H1 (cell line): ENCODE measurements at regions not wholly inside any gene's neighbourhood (a gene's known extent, or its start where the extent isn't known, plus 50 kb on each side); places are given as distances from the start of the nearest gene placed in this dataset.

Experiments used
- CTCF ChIA-PET: fragments of 300-600 bp; sonication (Branson Sonifier 250); formaldehyde crosslinking; loops from one replicate; lab custom pipeline; 2021; ENCODE audit not compliant: partially characterized antibody; lab: Charles Lee
- POLR2A ChIA-PET: fragments of 300-600 bp; sonication (Branson Sonifier 250); formaldehyde crosslinking; loops from one replicate; lab custom pipeline; 2021; ENCODE audit warnings: inconsistent platforms; ENCODE audit not compliant: partially characterized antibody; lab: Charles Lee
- DNase-seq, 2 experiments: peaks; one replicate each; pipeline versions ENCODE4 v3.0.0 to v3.0.0-alpha.2; 2010 to 2022; ENCODE audit warnings: low spot score in 2 of 2, low read depth in 1 of 2, mixed read lengths in 1 of 2
- FAIRE-seq: peaks from 2 replicates; lab custom pipeline; 2011; peaks lifted over from hg19 to GRCh38; lab: Jason Lieb, UNC
- H2AFZ ChIP-seq: 2 replicates; pipeline ENCODE4 v1.8.1; 2012; ENCODE audit warnings: low read length, inconsistent platforms
- H2AK5ac ChIP-seq: 2 replicates; pipeline ENCODE4 v1.6.1; 2013; ENCODE audit warnings: low read depth, low read length
- H2BK120ac ChIP-seq: replicated peaks from 2 replicates; pipeline ENCODE3; 2013; ENCODE audit warnings: low read depth, low read length, inconsistent platforms
- H2BK12ac ChIP-seq: 2 replicates; pipeline ENCODE4 v1.6.1; 2013; ENCODE audit warnings: low read depth, low read length
- H2BK15ac ChIP-seq: 2 replicates; pipeline ENCODE4 v1.6.1; 2013; ENCODE audit warnings: low read length
- H2BK20ac ChIP-seq: 2 replicates; pipeline ENCODE4 v1.6.1; 2013; ENCODE audit warnings: low read length
- H2BK5ac ChIP-seq: 2 replicates; pipeline ENCODE4 v1.6.1; 2013; ENCODE audit warnings: low read depth, low read length
- H3K14ac ChIP-seq: 2 replicates; pipeline ENCODE4 v1.6.1; 2013; ENCODE audit warnings: inconsistent platforms; ENCODE audit not compliant: insufficient read length
- H3K18ac ChIP-seq: 2 replicates; pipeline ENCODE4 v1.6.1; 2013; ENCODE audit warnings: low read length; ENCODE audit errors: extremely low read depth
- H3K23ac ChIP-seq: 2 replicates; pipeline ENCODE4 v1.6.1; 2013; ENCODE audit warnings: inconsistent platforms; ENCODE audit not compliant: insufficient read length
- H3K23me2 ChIP-seq: 2 replicates; pipeline ENCODE4 v1.6.1; 2013; ENCODE audit warnings: low read depth, low read length
- H3K27ac ChIP-seq: 2 replicates; pipeline ENCODE4 v1.6.1; 2011; ENCODE audit warnings: low read depth, low read length, inconsistent platforms
- H3K27me3 ChIP-seq, 4 experiments: replicated peaks in 1 of 4; 1 replicate in 1 of 4; 2 replicates in 3 of 4; pipeline versions ENCODE4 v1.6.1 to v1.8.1; 2011 to 2013; ENCODE audit warnings: low read length in 3 of 4, mild to moderate bottlenecking in 3 of 4, inconsistent platforms in 2 of 4, mixed read lengths in 2 of 4, moderate library complexity in 1 of 4; ENCODE audit not compliant: control insufficient read depth in 3 of 4, insufficient read depth in 3 of 4; ENCODE audit errors: extremely low read depth in 1 of 4
- H3K36me3 ChIP-seq, 4 experiments: 2 replicates each; pipeline versions ENCODE4 v1.6.1 to v1.8.1; 2011 to 2013; ENCODE audit warnings: mild to moderate bottlenecking in 4 of 4, low read length in 3 of 4, moderate library complexity in 2 of 4, control low read depth in 1 of 4, inconsistent platforms in 1 of 4; ENCODE audit not compliant: insufficient read depth in 4 of 4, control insufficient read depth in 2 of 4
- H3K4ac ChIP-seq: replicated peaks from 2 replicates; pipeline ENCODE3; 2013; ENCODE audit warnings: low read length, low read depth, mixed read lengths, inconsistent platforms; ENCODE audit not compliant: insufficient read length
- H3K4me1 ChIP-seq, 4 experiments: replicated peaks in 1 of 4; 1 replicate in 1 of 4; 2 replicates in 3 of 4; pipeline versions ENCODE4 v1.6.1 to v1.8.1; 2011 to 2013; ENCODE audit warnings: low read length in 3 of 4, inconsistent platforms in 2 of 4, mixed read lengths in 1 of 4; ENCODE audit not compliant: insufficient read depth in 4 of 4, control insufficient read depth in 3 of 4
- H3K4me2 ChIP-seq, 2 experiments: 2 replicates each; pipeline versions ENCODE4 v1.6.1 to v1.8.1; 2011 to 2013; ENCODE audit warnings: low read depth in 2 of 2, low read length in 2 of 2, control low read depth in 1 of 2, inconsistent platforms in 1 of 2, mild to moderate bottlenecking in 1 of 2; ENCODE audit not compliant: insufficient read depth in 1 of 2
- H3K4me3 ChIP-seq, 4 experiments: fragments of 200-600, 300-600 bp in 1 of 4; sonication (generic), shearing (Covaris generic), sonication (Bioruptor Twin) in 1 of 4; 2 replicates each; pipeline versions ENCODE4 v1.5.1 to v1.8.1; 2011 to 2016; ENCODE audit warnings: low read length in 4 of 4, low read depth in 3 of 4, control low read depth in 2 of 4, inconsistent platforms in 2 of 4, mild to moderate bottlenecking in 2 of 4, mixed read lengths in 1 of 4, moderate library complexity in 1 of 4; ENCODE audit not compliant: insufficient read depth in 2 of 4; ENCODE audit errors: extremely low read depth in 1 of 4
- H3K56ac ChIP-seq: replicated peaks from 2 replicates; pipeline ENCODE3; 2013; ENCODE audit warnings: low read depth, mild to moderate bottlenecking, mixed read lengths, low read length, inconsistent platforms; ENCODE audit not compliant: insufficient read length
- H3K79me1 ChIP-seq: 2 replicates; pipeline ENCODE4 v1.6.1; 2013; ENCODE audit warnings: low read depth, low read length, control low read depth
- H3K79me2 ChIP-seq, 2 experiments: 2 replicates each; pipeline versions ENCODE4 v1.6.1 to v1.8.1; 2012 to 2013; ENCODE audit warnings: low read length in 2 of 2, mild to moderate bottlenecking in 2 of 2, inconsistent platforms in 1 of 2; ENCODE audit not compliant: insufficient read depth in 2 of 2, control insufficient read depth in 1 of 2
- H3K9ac ChIP-seq, 4 experiments: replicated peaks in 1 of 4; 1 replicate in 1 of 4; 2 replicates in 3 of 4; pipeline versions ENCODE4 v1.6.1 to v1.8.1; 2011 to 2013; ENCODE audit warnings: low read depth in 3 of 4, low read length in 3 of 4, control low read depth in 2 of 4, mild to moderate bottlenecking in 2 of 4, moderate library complexity in 2 of 4, inconsistent platforms in 1 of 4; ENCODE audit errors: extremely low read depth in 1 of 4
- H3K9me3 ChIP-seq, 2 experiments: 2 replicates each; pipeline versions ENCODE4 v1.6.1 to v1.8.1; 2012 to 2013; ENCODE audit warnings: mild to moderate bottlenecking in 2 of 2, moderate library complexity in 2 of 2, control low read depth in 1 of 2, inconsistent platforms in 1 of 2, low read depth in 1 of 2, low read length in 1 of 2, mixed read lengths in 1 of 2; ENCODE audit not compliant: insufficient read depth in 2 of 2
- H4K20me1 ChIP-seq, 2 experiments: replicated peaks in 1 of 2; 2 replicates each; pipeline versions ENCODE3 to v1.8.1; 2011 to 2013; ENCODE audit warnings: inconsistent platforms in 2 of 2, low read length in 2 of 2, mild to moderate bottlenecking in 1 of 2; ENCODE audit not compliant: insufficient read depth in 2 of 2, control insufficient read depth in 1 of 2
- H4K5ac ChIP-seq: 2 replicates; pipeline ENCODE4 v1.6.1; 2013; ENCODE audit warnings: low read length, low read depth, mixed read lengths, inconsistent platforms; ENCODE audit not compliant: insufficient read length
- H4K8ac ChIP-seq: 2 replicates; pipeline ENCODE4 v1.8.0; 2013; ENCODE audit warnings: mild to moderate bottlenecking, moderate library complexity, low read length, inconsistent platforms; ENCODE audit not compliant: insufficient read depth; ENCODE audit errors: extremely low read depth
- H4K91ac ChIP-seq: replicated peaks from 2 replicates; pipeline ENCODE3; 2013; ENCODE audit warnings: low read length, mixed read lengths, inconsistent platforms; ENCODE audit not compliant: insufficient read length
- CBX8 ChIP-seq: fragments of 300-800, 300-1000 bp; sonication (generic); IDR thresholded peaks from 2 replicates; pipeline ENCODE4 v1.7.1; 2016; ENCODE audit warnings: low read depth, low read length, borderline replicate concordance
- EZH2 ChIP-seq: fragments of 200-600 bp; sonication (generic); IDR thresholded peaks from 2 replicates; pipeline ENCODE4 v1.7.1; 2012; ENCODE audit warnings: low read depth, mild to moderate bottlenecking, moderate library complexity, low read length, inconsistent platforms; ENCODE audit not compliant: severe bottlenecking
- HDAC2 ChIP-seq, 2 experiments: fragments of 300-600 bp in 1 of 2; sonication (generic) in 1 of 2; IDR thresholded peaks; 2 replicates each; pipeline ENCODE4 v1.6.1; 2011 to 2012; ENCODE audit warnings: low read depth in 2 of 2, low read length in 2 of 2, mild to moderate bottlenecking in 2 of 2, moderate library complexity in 2 of 2, borderline replicate concordance in 1 of 2, inconsistent platforms in 1 of 2
- RBBP5 ChIP-seq: IDR thresholded peaks from 2 replicates; pipeline ENCODE4 v1.7.1; 2012; ENCODE audit warnings: low read depth, mild to moderate bottlenecking, inconsistent platforms, low read length, moderate library complexity, borderline replicate concordance
- SIN3A ChIP-seq, 2 experiments: IDR thresholded peaks in 1 of 2; conservative IDR thresholded peaks in 1 of 2; 2 replicates each; pipeline ENCODE4 v1.6.1; 2011 to 2012; ENCODE audit warnings: low read length in 2 of 2, improper control_type of control experiment in 1 of 2, low read depth in 1 of 2, mild to moderate bottlenecking in 1 of 2
- SP1 ChIP-seq: IDR thresholded peaks from 2 replicates; pipeline ENCODE4 v1.6.1; 2011; ENCODE audit warnings: low read depth, low read length
- SP4 ChIP-seq: IDR thresholded peaks from 2 replicates; pipeline ENCODE4 v1.6.1; 2012; ENCODE audit warnings: low read length, inconsistent platforms
- TBP ChIP-seq: IDR thresholded peaks from 2 replicates; pipeline ENCODE4 v1.6.1; 2011; ENCODE audit warnings: low read depth, low read length, improper control_type of control experiment
- WGBS, 2 experiments: shearing (Covaris generic) in 1 of 2; methylation state at CpG; one replicate each; pipeline versions ENCODE4 v1.1.6 to v1.1.7; 2013 to 2015; ENCODE audit warnings: low lambda C conversion rate in 2 of 2, mixed read lengths in 2 of 2, inconsistent platforms in 1 of 2, low coverage in 1 of 2, missing lambda C conversion rate in 1 of 2; ENCODE audit not compliant: insufficient replicate concordance in 2 of 2, insufficient coverage in 1 of 2, insufficient read length in 1 of 2; ENCODE audit errors: extremely low coverage in 1 of 2, missing lambda C conversion rate in 1 of 2; 5-methylcytosine and 5-hydroxymethylcytosine counted together

DNA sequence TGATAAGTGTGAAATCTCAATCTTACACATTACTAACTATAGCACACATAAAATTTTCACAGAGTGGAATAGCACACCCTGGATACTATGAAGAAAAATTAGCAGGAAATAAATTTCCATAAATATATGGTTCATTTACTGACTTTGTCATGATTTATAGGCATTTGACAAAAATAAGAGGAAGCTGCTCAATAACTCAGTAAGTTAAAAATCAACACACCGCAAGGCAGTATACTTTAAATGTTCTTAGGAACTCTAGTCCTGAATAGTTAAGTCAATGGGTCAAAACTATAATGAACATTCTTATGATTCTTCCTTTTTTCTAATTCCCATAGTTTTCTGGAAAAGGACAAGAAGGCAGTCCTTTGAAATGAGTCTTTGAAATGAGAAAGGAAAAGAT is 1557.8 kb upstream of the RAG2 start:
- H3K9ac ChIP-seq, result no peak overlapping the region
- H2BK20ac ChIP-seq, result no peak overlapping the region
- no peak for DNase-seq
- H3K23me2 ChIP-seq, result peaks cover 1% of the 10 kb centered on the region; the same call in 1 of the 2 replicates
- no peak overlapping the region for H3K4me3 ChIP-seq
- H3K79me1 ChIP-seq, result no peaks in the 10 kb centered on the region
- no peak overlapping the region for H3K18ac ChIP-seq
- no peak overlapping the region for H4K91ac ChIP-seq
- H3K4me1 ChIP-seq, result peaks cover 0 to 11% (median under 1%) of the 10 kb centered on the region in 4 experiments; a peak in 3 of 7 replicates
- H3K4me2 ChIP-seq, result no peak overlapping the region
- H2BK12ac ChIP-seq, result no peak overlapping the region
- WGBS, 2 experiments, result 100% methylated on average over 1 of the region's 1 CpG; no CpG with 5 or more reads in 1 of the 2 experiments
- no peak overlapping the region for H3K4ac ChIP-seq
- H3K79me2 ChIP-seq, result no peaks in the 10 kb centered on the region
- no peak overlapping the region for H2BK120ac ChIP-seq
- no peak overlapping the region for H2BK5ac ChIP-seq
- no peak for FAIRE-seq
- H3K36me3 ChIP-seq, result no peaks in the 10 kb centered on the region
- H3K14ac ChIP-seq, result no peak overlapping the region
- H4K8ac ChIP-seq, result no peak overlapping the region
- ChIA-PET CTCF (no interaction called here), POLR2A (no interaction called here)
- H3K9me3 ChIP-seq, result no peaks in the 10 kb centered on the region
- no peak overlapping the region for H4K5ac ChIP-seq
- no peaks in the 10 kb centered on the region for H4K20me1 ChIP-seq
- H3K27ac ChIP-seq, result no peak overlapping the region
- H2BK15ac ChIP-seq, result no peak overlapping the region
- H2AFZ ChIP-seq, result no peak overlapping the region
- H3K23ac ChIP-seq, result no peak overlapping the region
- no peaks in the 10 kb centered on the region for H3K27me3 ChIP-seq
- no peak overlapping the region for H3K56ac ChIP-seq
- no peak overlapping the region for H2AK5ac ChIP-seq
- TF ChIP-seq SP4 (no peak), TBP (no peak), SP1 (no peak), EZH2 (no peak), CBX8 (no peak), RBBP5 (no peak), HDAC2 (IDR thresholded peaks at IDR 0.05; ENCODE audit: borderline replicate concordance in 1 of 2, low read depth in 2 of 2, low read length in 2 of 2) (no peak), SIN3A (conservative IDR thresholded peaks at IDR 0.05 in 1 of 2, IDR thresholded peaks at IDR 0.05 in 1 of 2; ENCODE audit: low read depth in 1 of 2, low read length in 2 of 2) (no peak)
